Colonic mucosa (tissue), 4 donors: ENCODE measurements at regions not wholly inside any gene's neighbourhood (a gene's known extent, or its start where the extent isn't known, plus 50 kb on each side); places are given as distances from the start of the nearest gene placed in this dataset.

Experiments used
- DNase-seq: peaks from one replicate; pipeline ENCODE4 v3.0.0-alpha.2; 2020
- H3K27ac ChIP-seq: fragments of 200-600 bp; one replicate; pipeline ENCODE4 v1.8.0; 2021
- H3K27me3 ChIP-seq: fragments of 200-600 bp; one replicate; pipeline ENCODE4 v1.8.0; 2021
- H3K36me3 ChIP-seq: fragments of 200-600 bp; one replicate; pipeline ENCODE4 v1.8.0; 2021
- H3K4me1 ChIP-seq: fragments of 200-600 bp; one replicate; pipeline ENCODE4 v1.8.0; 2021; ENCODE audit warnings: mild to moderate bottlenecking
- H3K4me3 ChIP-seq: fragments of 200-600 bp; one replicate; pipeline ENCODE4 v1.8.0; 2021
- H3K9ac ChIP-seq, 2 donors: one replicate each; pipeline ENCODE4 v1.7.0; 2013; ENCODE audit warnings: control low read depth in 2 of 2, low read depth in 2 of 2, low read length in 2 of 2
- H3K9me3 ChIP-seq: fragments of 200-600 bp; one replicate; pipeline ENCODE4 v1.8.0; 2021
- CTCF ChIP-seq: fragments of 200-600 bp; IDR thresholded peaks from one replicate; pipeline ENCODE4 v1.8.0; 2022; ENCODE audit warnings: antibody characterized with exemption, mild to moderate bottlenecking
- intact Hi-C: fragments of 100-400 bp; cut with DNase I; formaldehyde crosslinking; loops from one replicate; pipeline ENCODE4 v1.14.1; 2022
- donor health status: healthy.
- donor health status: DM: no; HTN: no; CAD: no.
- donor health status: DM: no; HTN: no; CAD: no.

DNA sequence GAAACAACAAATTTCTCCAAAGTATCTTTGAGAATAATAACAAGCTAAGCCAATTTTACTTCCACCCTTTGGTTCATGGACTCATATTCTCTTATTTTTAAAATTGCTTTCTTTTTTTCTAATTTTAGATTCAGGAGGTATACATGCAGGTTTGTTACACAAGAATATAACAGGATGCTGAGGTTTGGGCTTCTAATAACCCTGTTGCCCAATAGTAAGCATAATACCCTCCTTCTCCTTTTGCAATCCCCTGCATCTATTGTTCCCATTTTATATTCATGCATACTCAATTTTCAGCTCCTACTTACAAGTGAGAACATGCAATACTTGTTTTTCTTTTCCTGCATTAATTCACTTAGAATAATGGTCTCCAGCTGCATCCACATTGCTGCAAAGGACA, 202.3 kb upstream of the FSTL5 start:
- Histone ChIP-seq H3K36me3 (no peaks in the 10 kb centered on the region), H3K9me3 (no peaks in the 10 kb centered on the region), H3K27me3 (no peaks in the 10 kb centered on the region), H3K4me1 (no peaks in the 10 kb centered on the region), H3K9ac (no peak overlapping the region), H3K27ac (no peak overlapping the region), H3K4me3 (no peak overlapping the region)
- DNase-seq = no peak
- no peak for TF ChIP-seq CTCF
- intact Hi-C loops = loop anchor here (10.0 kb wide), 1 partner anchor 221 kb away; no protein-coding TSS in a partner anchor

DNA sequence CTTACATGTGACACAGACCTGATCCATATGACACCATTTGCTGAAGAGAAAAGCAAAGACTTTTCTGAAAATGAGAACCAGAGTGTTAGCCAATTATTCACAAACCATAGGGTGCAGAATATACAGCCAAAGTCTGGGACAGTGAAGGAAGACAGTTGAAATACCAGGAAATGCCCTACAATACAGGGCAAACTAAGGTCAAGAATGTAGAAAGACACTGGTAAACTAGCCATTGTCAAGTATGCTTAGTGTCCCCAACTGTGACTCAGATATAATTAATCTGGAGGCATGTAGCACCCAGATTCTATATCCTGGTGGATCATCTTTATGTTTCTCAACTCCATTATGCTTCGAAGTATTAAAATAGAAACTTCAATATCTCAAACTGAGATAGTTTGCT, 200.9 kb upstream of the FSTL5 start:
- intact Hi-C loops = loop anchor here (10.0 kb wide), 1 partner anchor 220 kb away; no protein-coding TSS in a partner anchor
- no peaks in the 10 kb centered on the region for H3K36me3 ChIP-seq
- H3K27ac ChIP-seq = no peak overlapping the region
- H3K9me3 ChIP-seq = no peaks in the 10 kb centered on the region
- H3K27me3 ChIP-seq = no peaks in the 10 kb centered on the region
- TF ChIP-seq CTCF = no peak
- H3K4me3 ChIP-seq = no peak overlapping the region
- no peaks in the 10 kb centered on the region for H3K4me1 ChIP-seq
- H3K9ac ChIP-seq = no peak overlapping the region
- no peak for DNase-seq

- no peak overlapping the region for H3K27ac ChIP-seq
- H3K9me3 ChIP-seq = no peaks in the 10 kb centered on the region
- H3K9ac ChIP-seq = no peak overlapping the region
- H3K27me3 ChIP-seq = no peaks in the 10 kb centered on the region
- intact Hi-C loops = loop anchor here (10.0 kb wide), 1 partner anchor 216 kb away; no protein-coding TSS in a partner anchor
- no peak overlapping the region for H3K4me3 ChIP-seq
- H3K4me1 ChIP-seq = no peaks in the 10 kb centered on the region
- no peaks in the 10 kb centered on the region for H3K36me3 ChIP-seq
- no peak for TF ChIP-seq CTCF
- DNase-seq = no peak
Observed at GRCh38 chr4:162360369-162361149, 196.8 kb upstream of the FSTL5 start.

- no peak overlapping the region for H3K4me3 ChIP-seq
- intact Hi-C loops = no loop called here
- no peak for TF ChIP-seq CTCF
- no peaks in the 10 kb centered on the region for H3K4me1 ChIP-seq
- no peaks in the 10 kb centered on the region for H3K27me3 ChIP-seq
- no peak overlapping the region for H3K27ac ChIP-seq
- no peaks in the 10 kb centered on the region for H3K36me3 ChIP-seq
- H3K9me3 ChIP-seq = no peaks in the 10 kb centered on the region
- DNase-seq = no peak
- H3K9ac ChIP-seq = no peak overlapping the region
Observed at GRCh38 chr4:162356181-162356580, 192.4 kb upstream of the FSTL5 start.

DNA sequence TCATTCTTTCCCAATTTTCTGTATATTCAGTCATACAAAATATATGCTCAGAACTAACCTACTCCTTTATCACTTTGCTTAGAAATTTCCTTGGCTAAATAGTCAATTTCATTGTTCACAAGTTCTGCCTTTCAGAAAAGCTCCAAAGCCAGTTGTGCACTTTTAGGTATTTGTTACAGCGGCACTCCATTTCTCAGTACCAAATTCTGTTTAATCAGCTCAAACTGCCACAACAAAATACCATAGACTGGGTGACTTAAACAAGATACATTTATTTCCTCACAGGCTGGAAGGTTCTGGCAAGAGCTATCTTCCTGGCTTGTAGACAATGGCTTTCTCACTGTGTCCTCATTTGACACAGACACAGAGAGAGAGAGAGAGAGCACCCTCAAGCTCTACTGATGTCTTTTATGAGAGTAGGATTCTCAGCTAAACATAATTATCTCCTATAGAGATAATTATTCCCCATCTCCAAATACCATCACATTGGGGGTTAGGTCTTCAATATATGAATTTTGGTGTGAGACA, 188.8 kb upstream of the FSTL5 start:
- no peak for TF ChIP-seq CTCF
- no peaks in the 10 kb centered on the region for H3K4me1 ChIP-seq
- H3K27ac ChIP-seq = no peak overlapping the region
- no peak overlapping the region for H3K4me3 ChIP-seq
- intact Hi-C loops = no loop called here
- no peaks in the 10 kb centered on the region for H3K27me3 ChIP-seq
- no peak for DNase-seq
- no peaks in the 10 kb centered on the region for H3K9me3 ChIP-seq
- no peak overlapping the region for H3K9ac ChIP-seq
- no peaks in the 10 kb centered on the region for H3K36me3 ChIP-seq
